Astrocyte (in vitro differentiated cells and primary cell): ENCODE measurements at regions not wholly inside any gene's neighbourhood (a gene's known extent, or its start where the extent isn't known, plus 50 kb on each side); places are given as distances from the start of the nearest gene placed in this dataset.

Experiments
- DNase-seq: peaks from one replicate; pipeline ENCODE4 v3.0.0-alpha.2; 2010; ENCODE audit warnings: low read depth
- FAIRE-seq: peaks from 2 replicates; lab custom pipeline; 2011; peaks lifted over from hg19 to GRCh38; lab: Jason Lieb, UNC
- H2AFZ ChIP-seq: 2 replicates; pipeline ENCODE4 v1.6.0; 2012; ENCODE audit warnings: low read depth, low read length, inconsistent platforms
- H3K27ac ChIP-seq: 2 replicates; pipeline ENCODE4 v1.5.1; 2011; ENCODE audit warnings: low read depth, low read length, inconsistent platforms
- H3K27me3 ChIP-seq: 2 replicates; pipeline ENCODE4 v1.6.0; 2011; ENCODE audit warnings: low read length, inconsistent platforms; ENCODE audit not compliant: insufficient read depth
- H3K36me3 ChIP-seq: 2 replicates; pipeline ENCODE4 v1.5.1; 2011; ENCODE audit warnings: low read length, inconsistent platforms; ENCODE audit not compliant: insufficient read depth
- H3K4me1 ChIP-seq: 2 replicates; pipeline ENCODE4 v1.5.1; 2011; ENCODE audit warnings: low read length, inconsistent platforms; ENCODE audit not compliant: insufficient read depth
- H3K4me2 ChIP-seq: 2 replicates; pipeline ENCODE4 v1.6.0; 2012; ENCODE audit warnings: low read length, inconsistent platforms
- H3K4me3 ChIP-seq: 2 replicates; pipeline ENCODE4 v1.5.1; 2011; ENCODE audit warnings: low read depth, mild to moderate bottlenecking, low read length, inconsistent platforms; ENCODE audit not compliant: insufficient read depth
- H3K79me2 ChIP-seq: 2 replicates; pipeline ENCODE4 v1.6.0; 2012; ENCODE audit warnings: mild to moderate bottlenecking, low read length, inconsistent platforms; ENCODE audit not compliant: insufficient read depth
- H3K9ac ChIP-seq: 2 replicates; pipeline ENCODE4 v1.6.0; 2012; ENCODE audit warnings: mild to moderate bottlenecking, low read length, inconsistent platforms
- H3K9me3 ChIP-seq: 2 replicates; pipeline ENCODE4 v1.5.1; 2012; ENCODE audit warnings: low read depth, mild to moderate bottlenecking, low read length, inconsistent platforms; ENCODE audit not compliant: insufficient read depth
- H4K20me1 ChIP-seq: 2 replicates; pipeline ENCODE4 v1.6.0; 2012; ENCODE audit warnings: low read length, inconsistent platforms; ENCODE audit not compliant: insufficient read depth
- H3K27ac Mint-ChIP-seq: one replicate; pipeline ENCODE4 v1.8.0; 2021; ENCODE audit warnings: mild to moderate bottlenecking, mixed read lengths; ENCODE audit not compliant: unreplicated experiment
- H3K27me3 Mint-ChIP-seq: one replicate; pipeline ENCODE4 v1.8.0; 2021; ENCODE audit warnings: low read depth, mixed read lengths; ENCODE audit not compliant: unreplicated experiment
- H3K36me3 Mint-ChIP-seq: one replicate; pipeline ENCODE4 v1.8.0; 2021; ENCODE audit warnings: low read depth, mixed read lengths; ENCODE audit not compliant: unreplicated experiment
- H3K4me1 Mint-ChIP-seq: one replicate; pipeline ENCODE4 v1.8.0; 2021; ENCODE audit warnings: low read depth, mixed read lengths; ENCODE audit not compliant: unreplicated experiment
- H3K4me3 Mint-ChIP-seq: one replicate; pipeline ENCODE4 v1.8.0; 2021; ENCODE audit warnings: mild to moderate bottlenecking, moderate library complexity, mixed read lengths; ENCODE audit not compliant: unreplicated experiment
- H3K9me3 Mint-ChIP-seq: one replicate; pipeline ENCODE4 v1.8.0; 2021; ENCODE audit warnings: mild to moderate bottlenecking, mixed read lengths; ENCODE audit not compliant: unreplicated experiment
- CTCF ChIP-seq: IDR thresholded peaks from 2 replicates; pipeline ENCODE4 v1.5.1; 2011; ENCODE audit warnings: low read depth, mild to moderate bottlenecking, inconsistent platforms, low read length, moderate library complexity; ENCODE audit not compliant: insufficient read depth
- EZH2 ChIP-seq: IDR thresholded peaks from 2 replicates; pipeline ENCODE4 v1.6.1; 2012; ENCODE audit warnings: mild to moderate bottlenecking, low read length, inconsistent platforms; ENCODE audit not compliant: insufficient read depth

GRCh38 chr5:166356096-166356495 lies 1935.3 kb upstream of the WWC1 start:
- H3K9me3 Mint-ChIP-seq = no peaks in the 10 kb centered on the region
- Histone ChIP-seq H3K27me3 (no peaks in the 10 kb centered on the region), H3K9ac (no peak overlapping the region), H3K4me2 (no peak overlapping the region), H3K36me3 (no peaks in the 10 kb centered on the region), H3K79me2 (no peaks in the 10 kb centered on the region), H3K4me3 (no peak overlapping the region), H2AFZ (no peak overlapping the region), H3K27ac (no peak overlapping the region), H3K4me1 (no peaks in the 10 kb centered on the region), H4K20me1 (no peaks in the 10 kb centered on the region), H3K9me3 (no peaks in the 10 kb centered on the region)
- TF ChIP-seq EZH2 (no peak), CTCF (no peak)
- DNase-seq = no peak
- H3K4me3 Mint-ChIP-seq = no peak overlapping the region
- no peaks in the 10 kb centered on the region for H3K36me3 Mint-ChIP-seq
- H3K27me3 Mint-ChIP-seq = no peaks in the 10 kb centered on the region
- peak overlapping the region; percentile 49 for H3K27ac Mint-ChIP-seq
- no peak for FAIRE-seq
- H3K4me1 Mint-ChIP-seq = peaks cover 37% of the 10 kb centered on the region

- H3K9me3 ChIP-seq = peaks cover 6% of the 10 kb centered on the region
- H3K27ac ChIP-seq = no peak overlapping the region
- DNase-seq (no peak), FAIRE-seq (no peak)
- H3K36me3 ChIP-seq = no peaks in the 10 kb centered on the region
- no peaks in the 10 kb centered on the region for H3K79me2 ChIP-seq
- Mint-ChIP-seq H3K4me3 (no peak overlapping the region), H3K27ac (peak overlapping the region; percentile 42), H3K4me1 (peaks cover 37% of the 10 kb centered on the region), H3K27me3 (no peaks in the 10 kb centered on the region), H3K36me3 (peaks cover 2% of the 10 kb centered on the region), H3K9me3 (peaks cover 3% of the 10 kb centered on the region)
- no peaks in the 10 kb centered on the region for H3K27me3 ChIP-seq
- no peak overlapping the region for H3K4me2 ChIP-seq
- no peak overlapping the region for H3K9ac ChIP-seq
- H2AFZ ChIP-seq = no peak overlapping the region
- no peaks in the 10 kb centered on the region for H3K4me1 ChIP-seq
- no peak for TF ChIP-seq CTCF
- TF ChIP-seq EZH2 = no peak
- H3K4me3 ChIP-seq = no peak overlapping the region
- no peaks in the 10 kb centered on the region for H4K20me1 ChIP-seq
Observed at GRCh38 chr5:166358127-166358830, 1933.2 kb upstream of the WWC1 start.

GRCh38 chr5:166363087-166363760 lies 1928.2 kb upstream of the WWC1 start:
- peaks cover 3% of the 10 kb centered on the region for H3K9me3 Mint-ChIP-seq
- Histone ChIP-seq H2AFZ (no peak overlapping the region), H3K79me2 (no peaks in the 10 kb centered on the region), H4K20me1 (no peaks in the 10 kb centered on the region), H3K9me3 (peaks cover 6% of the 10 kb centered on the region), H3K4me3 (no peak overlapping the region), H3K36me3 (no peaks in the 10 kb centered on the region), H3K27me3 (no peaks in the 10 kb centered on the region), H3K4me2 (no peak overlapping the region), H3K27ac (no peak overlapping the region), H3K4me1 (no peaks in the 10 kb centered on the region), H3K9ac (no peak overlapping the region)
- H3K27ac Mint-ChIP-seq = no peak overlapping the region
- DNase-seq (no peak), FAIRE-seq (no peak)
- H3K36me3 Mint-ChIP-seq = peaks cover 2% of the 10 kb centered on the region
- H3K4me3 Mint-ChIP-seq = no peak overlapping the region
- H3K4me1 Mint-ChIP-seq = peaks cover 9% of the 10 kb centered on the region
- no peaks in the 10 kb centered on the region for H3K27me3 Mint-ChIP-seq
- TF ChIP-seq CTCF = no peak
- TF ChIP-seq EZH2 = no peak
